Brain microvascular endothelial cell (primary cell): ENCODE measurements at regions not wholly inside any gene's neighbourhood (a gene's known extent, or its start where the extent isn't known, plus 50 kb on each side); places are given as distances from the start of the nearest gene placed in this dataset.

Experiments used
- DNase-seq: peaks from one replicate; pipeline ENCODE4 v3.0.0-alpha.2; 2020
- H3K27ac ChIP-seq: fragments of 250-450 bp; sonication (Bioruptor Pico); 2 replicates; pipeline ENCODE4 v1.5.1; 2020; ENCODE audit warnings: mild to moderate bottlenecking, moderate library complexity
- H3K27me3 ChIP-seq: fragments of 250-450 bp; sonication (Bioruptor Pico); replicated peaks from 2 replicates; pipeline ENCODE4 v1.5.1; 2020; ENCODE audit warnings: mild to moderate bottlenecking
- H3K36me3 ChIP-seq: fragments of 250-450 bp; sonication (Bioruptor Pico); replicated peaks from 2 replicates; pipeline ENCODE4 v1.5.1; 2020; ENCODE audit warnings: mild to moderate bottlenecking
- H3K4me3 ChIP-seq: 2 replicates; pipeline ENCODE4 v1.5.1; 2011; ENCODE audit warnings: low read depth, mild to moderate bottlenecking, control low read depth, low read length, moderate library complexity
- in situ Hi-C: cut with HindIII; loops from 2 replicates; pipeline ENCODE4 v1.10.0; 2017; ENCODE audit warnings: low sequenced_read_pairs, low pct_ligation_motif_present
- TF ChIP-seq, protein P1 (sequence below): IDR thresholded peaks from 2 replicates; pipeline ENCODE4 v1.5.1; 2011; ENCODE audit warnings: low read depth, mild to moderate bottlenecking, moderate library complexity, low read length, control low read depth, inconsistent platforms; ENCODE audit errors: missing control alignments

DNA sequence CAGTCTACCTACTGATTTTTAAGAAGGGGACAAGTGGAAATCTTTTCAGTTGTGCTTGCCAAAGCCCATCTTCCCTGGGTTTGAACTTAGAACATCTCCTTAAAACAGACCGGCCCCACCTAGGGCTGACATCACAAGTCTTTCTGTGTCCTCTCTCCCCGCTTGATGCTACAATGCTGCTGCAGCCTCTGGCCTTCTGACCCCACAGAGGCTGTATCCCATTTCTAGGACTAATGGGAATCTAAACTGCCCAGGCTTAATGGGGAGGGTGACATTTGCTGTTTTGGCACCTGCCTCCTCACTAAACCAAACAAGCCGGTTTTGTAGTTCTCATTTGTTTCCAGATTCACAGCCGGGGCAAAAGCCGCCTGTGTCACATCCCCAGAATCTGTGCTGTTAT, 121.3 kb upstream of the CADM1 start:
- no peak for DNase-seq
- TF ChIP-seq, protein P1, sequence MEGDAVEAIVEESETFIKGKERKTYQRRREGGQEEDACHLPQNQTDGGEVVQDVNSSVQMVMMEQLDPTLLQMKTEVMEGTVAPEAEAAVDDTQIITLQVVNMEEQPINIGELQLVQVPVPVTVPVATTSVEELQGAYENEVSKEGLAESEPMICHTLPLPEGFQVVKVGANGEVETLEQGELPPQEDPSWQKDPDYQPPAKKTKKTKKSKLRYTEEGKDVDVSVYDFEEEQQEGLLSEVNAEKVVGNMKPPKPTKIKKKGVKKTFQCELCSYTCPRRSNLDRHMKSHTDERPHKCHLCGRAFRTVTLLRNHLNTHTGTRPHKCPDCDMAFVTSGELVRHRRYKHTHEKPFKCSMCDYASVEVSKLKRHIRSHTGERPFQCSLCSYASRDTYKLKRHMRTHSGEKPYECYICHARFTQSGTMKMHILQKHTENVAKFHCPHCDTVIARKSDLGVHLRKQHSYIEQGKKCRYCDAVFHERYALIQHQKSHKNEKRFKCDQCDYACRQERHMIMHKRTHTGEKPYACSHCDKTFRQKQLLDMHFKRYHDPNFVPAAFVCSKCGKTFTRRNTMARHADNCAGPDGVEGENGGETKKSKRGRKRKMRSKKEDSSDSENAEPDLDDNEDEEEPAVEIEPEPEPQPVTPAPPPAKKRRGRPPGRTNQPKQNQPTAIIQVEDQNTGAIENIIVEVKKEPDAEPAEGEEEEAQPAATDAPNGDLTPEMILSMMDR: no peak
- no peaks in the 10 kb centered on the region for H3K36me3 ChIP-seq
- no peak overlapping the region for H3K27ac ChIP-seq
- H3K4me3 ChIP-seq: no peak overlapping the region
- in situ Hi-C loops: no loop called here
- no peaks in the 10 kb centered on the region for H3K27me3 ChIP-seq

DNA sequence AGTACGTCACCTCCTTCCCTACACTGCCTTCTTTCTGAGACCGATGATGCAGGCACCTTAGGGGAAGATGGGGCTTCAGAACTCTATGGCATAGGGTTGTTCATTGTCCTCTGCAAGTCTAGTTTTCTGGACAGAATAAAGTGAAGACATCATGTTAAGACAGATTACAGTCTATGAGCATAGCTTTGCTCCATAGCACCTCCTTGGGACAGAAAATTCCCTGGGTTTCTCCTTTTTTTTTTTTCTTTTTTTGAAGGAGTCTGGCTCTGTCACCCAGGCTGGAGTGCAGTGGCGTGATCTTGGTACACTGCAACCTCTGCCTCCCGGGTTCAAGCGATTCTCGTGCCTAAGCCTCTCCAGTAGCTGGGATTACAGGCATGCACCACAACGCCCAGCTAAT, 119.8 kb upstream of the CADM1 start:
- H3K4me3 ChIP-seq: no peak overlapping the region
- in situ Hi-C loops: no loop called here
- H3K36me3 ChIP-seq: no peaks in the 10 kb centered on the region
- H3K27me3 ChIP-seq: no peaks in the 10 kb centered on the region
- H3K27ac ChIP-seq: no peak overlapping the region
- TF ChIP-seq, protein P1: peak; percentile 18
- no peak for DNase-seq

DNA sequence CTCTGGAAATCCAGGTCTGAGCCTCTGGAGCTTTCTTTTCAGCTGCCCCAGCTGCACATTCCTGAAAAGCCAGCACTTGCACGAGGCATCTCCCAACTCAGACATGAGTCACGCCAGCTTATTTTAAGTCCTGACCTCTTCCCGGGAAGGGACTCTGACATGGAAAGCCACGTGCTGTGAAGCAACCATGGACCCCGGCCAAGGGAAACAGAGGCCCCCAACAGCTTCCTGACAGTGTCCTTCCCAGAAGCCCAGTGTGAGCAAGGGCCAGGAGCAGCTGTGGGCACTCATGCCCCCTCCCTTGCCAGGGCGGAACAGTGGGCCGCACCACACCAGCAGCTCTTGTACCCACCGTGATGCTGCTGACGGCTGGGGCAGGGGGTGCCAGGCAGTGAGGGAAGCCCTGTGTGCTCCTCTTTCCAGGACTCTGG, 118.8 kb upstream of the CADM1 start:
- peak; percentile 91 for DNase-seq
- TF ChIP-seq, protein P1: no peak
- Histone ChIP-seq H3K27me3 (no peaks in the 10 kb centered on the region), H3K36me3 (no peaks in the 10 kb centered on the region), H3K4me3 (no peak overlapping the region), H3K27ac (no peak overlapping the region)
- in situ Hi-C loops: no loop called here

DNA sequence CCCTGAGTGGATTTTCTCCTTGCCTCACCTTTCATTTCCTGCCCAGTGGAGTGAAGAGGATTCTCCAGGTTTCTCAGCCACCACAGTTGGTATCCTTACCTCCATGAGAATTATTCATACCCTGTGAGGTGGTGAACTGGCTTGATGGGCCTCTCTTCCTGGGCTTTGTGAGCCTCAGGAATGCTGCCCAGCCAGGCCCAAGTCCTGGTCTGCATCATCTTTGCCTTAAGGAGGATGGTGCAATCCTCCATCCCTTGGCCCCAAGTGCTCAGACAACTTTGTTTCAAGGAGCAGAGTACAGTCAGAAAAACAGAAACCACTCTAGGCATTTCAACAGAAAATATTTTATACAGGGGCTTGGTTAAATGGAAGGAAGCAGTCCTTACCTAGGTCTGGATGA, 114.2 kb upstream of the CADM1 start:
- TF ChIP-seq, protein P1: no peak
- no peak overlapping the region for H3K27ac ChIP-seq
- no peaks in the 10 kb centered on the region for H3K27me3 ChIP-seq
- in situ Hi-C loops: no loop called here
- no peak overlapping the region for H3K4me3 ChIP-seq
- H3K36me3 ChIP-seq: no peaks in the 10 kb centered on the region
- no peak for DNase-seq

DNA sequence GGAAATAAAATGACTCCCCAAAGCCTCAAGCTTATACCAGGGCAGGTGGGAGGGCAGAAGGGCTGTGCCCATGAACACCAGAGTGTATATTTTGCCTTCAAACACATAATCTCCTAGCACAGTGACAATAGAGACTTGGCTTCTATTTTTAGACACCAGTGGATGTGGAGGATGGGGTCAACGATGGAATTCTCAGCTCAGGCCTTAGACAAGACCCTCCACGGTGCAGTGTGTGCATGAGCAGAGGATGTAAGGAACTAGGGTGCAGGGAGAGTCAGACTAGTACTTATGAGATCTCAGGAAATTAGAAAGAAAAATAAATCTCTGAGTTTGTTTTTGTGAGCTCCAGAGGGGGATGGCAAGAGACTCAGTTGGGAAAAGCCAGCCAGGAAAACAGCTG, 113.6 kb upstream of the CADM1 start:
- Histone ChIP-seq H3K27me3 (no peaks in the 10 kb centered on the region), H3K4me3 (no peak overlapping the region), H3K27ac (no peak overlapping the region), H3K36me3 (no peaks in the 10 kb centered on the region)
- no peak for DNase-seq
- TF ChIP-seq, protein P1: no peak
- in situ Hi-C loops: no loop called here

DNA sequence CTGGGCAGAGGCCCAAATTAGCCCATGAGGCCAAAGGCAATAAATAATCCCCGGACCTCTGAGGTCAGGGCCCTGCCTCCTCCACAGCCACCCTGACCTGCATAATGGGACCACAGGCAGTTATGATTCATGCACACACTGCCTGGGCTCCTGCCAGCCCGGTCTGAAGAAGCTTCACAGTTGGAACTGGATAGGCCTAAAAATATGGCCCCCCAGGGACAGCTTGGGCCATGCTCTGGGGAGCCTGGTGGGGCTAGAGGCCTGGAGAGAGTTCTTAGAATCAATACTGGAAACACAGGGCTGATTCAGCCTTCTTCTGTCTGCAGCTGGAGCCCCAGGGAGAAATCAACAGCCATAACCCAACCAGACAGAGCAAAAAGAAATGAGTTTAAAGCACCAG, 112.8 kb upstream of the CADM1 start:
- Histone ChIP-seq H3K27ac (no peak overlapping the region), H3K36me3 (no peaks in the 10 kb centered on the region), H3K27me3 (no peaks in the 10 kb centered on the region), H3K4me3 (no peak overlapping the region)
- DNase-seq: peak; percentile 18
- in situ Hi-C loops: no loop called here
- TF ChIP-seq, protein P1: no peak
